GDM1 (cell line): ENCODE measurements at regions not wholly inside any gene's neighbourhood (a gene's known extent, or its start where the extent isn't known, plus 50 kb on each side); places are given as distances from the start of the nearest gene placed in this dataset.
"Not testable (repeated sequence)": the region's sequence is repeated elsewhere in the genome, so short reads cannot be mapped to it uniquely, and the experiment has no call there.

ENCODE experiments used
- DNase-seq: peaks from one replicate; lab custom pipeline; 2025; lab: John Stamatoyannopoulos, UW

DNA sequence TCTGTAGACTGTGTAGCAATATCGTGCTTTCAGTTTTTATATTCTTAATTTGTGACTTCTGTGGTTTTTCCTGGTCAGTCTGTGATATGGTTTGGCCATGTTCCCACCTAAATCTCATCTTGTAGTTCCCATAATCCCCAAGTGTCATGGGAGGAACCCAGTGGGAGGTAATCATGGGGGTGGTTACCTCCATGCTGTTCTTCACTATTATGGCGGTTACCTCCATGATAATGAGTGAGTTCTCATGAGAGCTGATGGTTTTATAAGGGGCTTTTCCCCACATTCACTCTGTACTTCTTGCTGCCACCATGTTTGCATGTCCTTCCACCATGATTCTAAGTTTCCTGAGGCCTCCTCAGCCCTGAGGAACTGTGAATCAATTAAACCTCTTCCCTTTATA, 169.8 kb downstream of the LEPR start:
- no peak for DNase-seq

DNA sequence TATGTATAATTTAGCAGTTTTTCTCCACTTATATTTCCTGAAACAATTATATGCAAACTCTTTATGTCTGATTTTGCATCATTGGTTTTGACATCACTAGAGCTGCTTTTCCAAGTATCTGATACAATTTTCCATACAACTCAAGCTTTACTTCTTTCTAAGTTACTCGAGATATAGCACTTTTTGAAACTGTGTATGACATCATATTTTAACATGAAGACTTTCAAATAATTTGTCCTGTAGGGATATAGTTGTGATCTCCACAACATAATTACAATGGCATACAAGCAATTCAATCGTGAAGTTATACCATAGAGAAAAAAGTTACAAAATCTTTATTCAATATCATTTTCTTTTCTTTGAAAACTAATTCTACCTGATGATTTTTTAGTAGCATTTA, 173.0 kb downstream of the LEPR start:
- no peak for DNase-seq

DNA sequence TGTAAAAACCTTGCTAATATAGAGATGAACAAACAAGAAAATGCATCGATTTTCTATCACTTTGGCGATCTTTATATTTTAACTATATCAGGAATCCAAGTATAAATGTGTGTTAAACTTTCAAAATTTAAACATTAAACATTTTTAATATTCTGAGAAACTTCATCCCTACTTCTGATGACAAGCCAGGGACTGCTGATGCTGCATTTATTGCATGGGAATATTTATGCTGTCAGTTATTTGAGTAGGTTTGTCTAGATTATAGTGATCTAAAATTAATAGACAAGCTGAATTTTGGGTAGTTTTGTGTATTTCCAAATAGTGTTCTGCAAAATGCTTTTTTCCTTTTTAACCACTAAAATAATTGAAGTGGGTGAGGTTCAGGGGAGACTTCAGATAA, 175.3 kb downstream of the LEPR start:
- DNase-seq: no peak

DNA sequence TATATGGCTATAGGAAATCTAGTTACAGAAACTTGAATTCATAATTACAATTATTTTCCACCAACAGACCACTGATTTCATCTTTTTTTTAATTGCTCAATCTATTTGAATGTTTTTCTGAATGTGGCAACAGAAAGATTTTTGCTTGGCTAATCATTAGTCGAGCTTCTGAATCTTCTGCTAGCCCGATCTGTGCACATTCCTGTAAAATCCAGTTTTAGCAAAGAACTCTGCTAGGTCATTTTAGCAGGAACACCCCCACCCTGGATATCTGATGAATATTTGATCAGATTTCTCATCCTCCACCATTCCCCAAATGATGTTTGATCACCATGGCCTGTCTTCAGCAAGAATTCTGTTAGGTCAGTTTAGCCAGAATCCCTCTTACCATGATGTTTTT, 176.3 kb downstream of the LEPR start:
- DNase-seq: no peak

DNA sequence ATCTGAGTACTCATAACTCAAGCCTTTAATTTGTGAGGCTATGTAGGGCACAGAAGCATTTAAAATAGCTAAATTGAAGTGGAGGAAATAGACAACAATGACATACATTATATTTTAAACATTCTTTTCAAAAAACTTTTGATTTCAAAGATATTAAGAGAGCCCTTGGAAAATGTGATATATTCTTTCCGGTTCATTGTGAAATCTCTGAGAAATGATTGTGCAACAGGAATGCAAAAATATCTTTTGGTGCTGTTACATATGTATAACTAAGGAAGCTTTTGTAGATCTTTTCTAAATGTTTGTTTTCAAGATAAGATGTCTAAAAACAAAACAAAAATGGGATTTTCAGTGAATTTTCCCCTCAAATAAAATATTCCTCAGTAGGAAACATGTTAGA, 185.2 kb downstream of the LEPR start:
- no peak for DNase-seq

DNA sequence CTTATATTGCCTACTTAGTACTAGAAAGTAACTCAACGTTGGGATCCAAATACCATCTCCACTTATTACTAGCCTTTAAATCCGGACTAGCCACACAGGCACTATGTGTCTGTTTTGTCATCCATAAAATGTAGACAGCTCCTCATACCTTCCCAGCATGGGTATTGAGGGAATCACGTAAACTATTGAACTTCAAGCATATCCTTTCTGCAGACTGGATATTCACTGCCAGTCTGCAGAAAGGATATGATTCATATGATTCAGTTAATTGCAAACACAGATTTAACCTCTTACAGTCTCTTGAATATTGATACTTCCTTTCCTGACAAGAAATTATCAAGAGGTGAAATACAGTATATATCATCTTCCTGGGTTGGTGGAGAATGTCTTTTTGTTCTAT, 186.0 kb downstream of the LEPR start:
- no peak for DNase-seq

DNA sequence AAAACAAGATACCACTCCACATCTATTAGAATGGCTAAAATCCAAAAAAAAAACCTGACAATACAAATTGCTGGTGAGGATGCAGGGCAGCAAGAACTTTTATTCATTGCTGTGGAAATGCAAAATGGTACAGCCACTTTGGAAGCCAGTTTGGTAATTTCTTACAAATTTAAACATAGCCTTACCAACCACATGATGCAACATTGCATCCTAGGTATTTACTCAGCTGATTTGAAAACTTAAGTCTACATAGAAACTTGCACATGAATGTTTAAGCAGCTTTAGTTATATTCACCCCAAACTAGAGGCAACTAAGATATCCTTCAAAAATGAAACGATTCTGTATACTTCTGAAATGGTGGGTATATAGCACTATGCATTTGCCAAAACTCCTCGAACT, 178.8 kb upstream of the PDE4B start:
- no peak for DNase-seq

DNA sequence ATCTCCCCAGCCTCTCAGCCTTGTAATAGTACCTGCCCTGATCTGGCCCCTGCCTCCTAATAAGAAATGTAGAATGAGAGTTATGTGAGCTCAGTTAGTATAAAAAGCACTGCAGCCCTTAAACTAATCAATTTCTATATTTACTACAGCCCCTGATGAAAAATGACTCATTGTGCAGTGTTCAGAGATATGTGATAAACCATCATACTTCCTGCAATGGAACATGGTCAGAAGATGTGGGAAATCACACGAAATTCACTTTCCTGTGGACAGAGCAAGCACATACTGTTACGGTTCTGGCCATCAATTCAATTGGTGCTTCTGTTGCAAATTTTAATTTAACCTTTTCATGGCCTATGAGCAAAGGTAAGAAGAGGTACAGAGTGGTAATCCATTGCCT, 176.8 kb upstream of the PDE4B start:
- no peak for DNase-seq

DNA sequence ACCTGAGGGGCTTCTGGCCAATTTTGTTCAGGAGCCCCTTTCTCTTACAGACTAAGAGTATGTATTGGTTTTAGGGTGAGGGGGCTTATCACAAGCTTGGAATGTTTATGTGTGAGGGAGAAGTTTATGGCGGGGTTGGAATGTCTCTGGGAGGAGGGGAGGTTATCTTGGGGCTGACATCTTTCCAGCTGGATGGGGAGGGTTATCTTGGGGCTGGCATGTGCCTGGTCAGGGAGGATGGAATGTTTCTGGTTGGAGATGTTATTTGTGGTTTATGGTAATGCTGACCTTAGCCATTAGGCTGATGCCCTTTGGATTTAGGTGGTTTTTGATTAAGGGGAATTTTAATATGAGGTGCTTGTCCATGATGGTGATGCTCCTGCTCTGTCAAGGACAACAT, 171.0 kb upstream of the PDE4B start:
- not testable (repeated sequence) for DNase-seq

DNA sequence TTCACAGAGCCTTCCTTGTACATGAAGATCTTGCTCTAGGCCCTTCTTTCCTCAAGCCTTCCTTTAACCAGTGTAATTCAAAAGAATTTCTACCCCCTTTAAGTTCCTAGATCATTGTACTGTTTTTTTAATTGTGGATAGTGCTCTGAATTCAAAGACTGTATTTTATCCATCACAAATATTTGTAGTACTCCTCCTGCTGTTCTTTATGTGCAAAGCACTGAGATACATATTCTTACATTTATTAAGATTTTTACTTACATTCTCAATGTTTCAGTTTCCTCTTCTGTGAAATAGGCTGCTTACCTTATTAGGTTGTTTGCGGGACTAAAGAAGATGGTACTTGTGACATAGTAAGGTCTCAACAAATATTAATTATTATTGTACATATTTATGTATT, 168.8 kb upstream of the PDE4B start:
- DNase-seq: no peak

DNA sequence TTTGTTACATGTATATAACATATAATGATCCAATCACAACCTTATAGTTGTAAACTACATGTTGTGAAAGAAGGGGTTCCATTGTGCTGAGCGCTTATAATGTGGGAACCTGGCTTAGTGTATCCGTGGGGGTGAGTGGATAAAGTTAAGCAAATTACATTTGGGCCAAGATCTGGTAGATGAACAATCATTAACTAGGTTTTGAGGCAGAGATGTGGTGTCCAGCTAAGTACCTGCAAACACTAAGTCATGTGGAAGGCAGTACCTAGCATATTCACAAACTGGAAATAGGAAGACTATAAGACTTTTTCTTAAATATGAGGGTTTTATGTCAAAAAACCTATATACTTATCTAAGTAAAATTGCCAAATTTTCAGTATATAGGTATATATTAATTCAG, 167.2 kb upstream of the PDE4B start:
- DNase-seq: no peak

DNA sequence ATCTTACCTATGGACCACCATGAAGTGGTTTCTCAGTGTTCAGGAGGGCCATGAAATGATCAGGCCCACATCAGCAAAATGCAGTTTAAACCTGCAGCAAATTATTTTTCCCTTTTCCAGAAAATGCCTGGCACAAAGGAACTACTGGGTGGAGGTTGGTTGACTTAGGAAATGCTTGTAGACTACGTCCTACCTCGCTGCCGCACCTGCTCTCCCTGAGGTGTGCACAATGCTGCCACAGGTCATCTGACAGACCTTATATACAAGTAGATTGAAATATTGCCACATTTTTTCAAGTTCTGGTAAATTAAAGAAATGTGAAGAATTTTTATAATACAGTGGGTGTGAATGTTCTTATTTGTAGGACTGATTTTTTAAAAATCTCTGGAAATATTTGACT, 166.7 kb upstream of the PDE4B start:
- DNase-seq: no peak

DNA sequence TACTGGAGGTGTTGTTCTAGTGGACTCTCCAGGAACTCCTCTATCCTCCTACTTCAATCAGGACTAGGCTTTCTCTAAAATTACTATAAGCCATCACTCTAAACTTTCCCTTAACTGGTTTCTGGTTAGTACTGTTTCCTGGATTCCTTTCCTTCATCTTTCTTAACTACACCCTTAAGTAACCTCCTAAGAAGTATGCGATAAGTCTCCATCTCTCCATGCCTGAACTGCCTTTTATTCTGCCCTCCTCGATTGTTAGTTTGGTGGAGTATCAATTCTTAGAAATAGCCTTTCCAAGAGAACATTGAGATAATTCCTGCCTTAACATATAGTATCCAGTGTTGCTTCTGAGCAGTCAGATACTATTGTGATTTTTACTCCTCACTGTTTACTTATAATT, 162.9 kb upstream of the PDE4B start:
- DNase-seq: no peak

DNA sequence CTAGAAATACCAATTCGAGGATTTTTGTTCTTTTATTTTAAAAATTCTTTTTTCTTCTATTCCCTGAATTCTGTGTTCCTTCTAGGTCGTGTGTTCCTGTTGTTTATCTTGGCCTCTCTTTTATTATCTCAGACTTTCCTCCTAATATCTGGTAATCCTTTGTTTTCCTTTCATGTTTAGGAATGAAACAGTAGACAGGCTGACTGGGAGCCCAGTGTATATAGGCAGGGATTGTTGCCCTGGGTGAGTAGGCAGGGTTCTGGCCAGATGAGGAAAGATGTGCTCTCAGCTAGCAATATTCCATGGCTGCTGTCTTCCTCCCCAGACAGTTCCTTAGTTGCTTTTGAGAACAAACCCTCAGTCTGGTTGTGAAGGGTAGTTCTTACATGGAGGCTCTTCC, 161.8 kb upstream of the PDE4B start:
- DNase-seq: no peak

DNA sequence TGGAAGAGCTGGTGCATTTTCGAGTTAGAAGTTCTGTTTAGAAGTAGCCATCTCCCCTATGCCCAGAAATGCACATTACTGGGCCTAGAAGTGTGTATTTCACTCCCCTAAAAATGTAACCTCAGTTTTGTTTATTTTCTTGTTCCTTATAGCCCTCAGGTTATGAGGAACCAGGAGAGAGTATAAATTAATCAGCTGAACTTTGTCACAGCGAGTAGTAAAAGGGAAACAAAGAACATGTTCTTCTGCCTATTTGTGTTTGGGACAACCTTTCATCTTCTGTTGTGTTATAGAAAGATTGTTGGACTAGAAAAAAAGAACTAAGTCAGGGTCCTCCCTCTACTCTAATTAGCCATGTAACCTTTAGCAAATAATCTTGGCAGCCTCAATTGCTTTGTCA, 160.5 kb upstream of the PDE4B start:
- DNase-seq: no peak

DNA sequence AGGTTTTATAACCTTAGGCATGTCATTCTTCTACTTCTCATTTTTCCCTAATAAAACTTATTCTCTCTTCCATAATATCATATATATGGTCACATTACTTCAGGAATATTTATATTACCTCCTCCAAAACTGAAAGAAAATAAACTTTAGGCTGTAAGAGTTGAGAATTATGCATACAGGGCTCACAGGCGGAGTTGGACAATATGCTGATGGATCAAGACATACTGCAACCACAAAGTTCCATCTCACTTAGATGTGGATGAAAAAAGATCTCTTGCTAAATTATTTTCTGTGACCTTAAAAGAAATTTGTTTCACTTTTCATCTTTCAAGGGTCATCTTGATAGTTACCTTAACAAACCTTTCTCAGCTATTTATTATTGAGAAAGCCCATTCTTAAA, 152.6 kb upstream of the PDE4B start:
- no peak for DNase-seq

DNA sequence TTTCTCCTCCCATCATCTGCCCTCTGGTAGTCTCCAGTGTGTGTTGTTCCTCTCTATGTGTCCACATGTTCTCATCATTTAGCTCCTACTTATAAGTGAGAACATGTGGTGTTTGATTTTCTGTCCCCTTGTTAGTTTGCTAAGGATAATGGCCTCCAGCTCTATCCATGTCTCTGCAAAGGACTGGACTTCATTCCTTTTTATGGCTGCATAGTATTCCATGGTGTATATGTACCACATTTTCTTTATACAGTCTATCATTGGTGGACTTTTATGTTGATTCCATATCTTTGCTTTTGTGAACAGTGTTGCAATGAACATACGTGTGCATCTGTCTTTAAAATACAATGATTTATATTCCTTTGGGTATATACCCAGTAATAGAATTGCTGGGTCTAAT, 143.5 kb upstream of the PDE4B start:
- not testable (repeated sequence) for DNase-seq

DNA sequence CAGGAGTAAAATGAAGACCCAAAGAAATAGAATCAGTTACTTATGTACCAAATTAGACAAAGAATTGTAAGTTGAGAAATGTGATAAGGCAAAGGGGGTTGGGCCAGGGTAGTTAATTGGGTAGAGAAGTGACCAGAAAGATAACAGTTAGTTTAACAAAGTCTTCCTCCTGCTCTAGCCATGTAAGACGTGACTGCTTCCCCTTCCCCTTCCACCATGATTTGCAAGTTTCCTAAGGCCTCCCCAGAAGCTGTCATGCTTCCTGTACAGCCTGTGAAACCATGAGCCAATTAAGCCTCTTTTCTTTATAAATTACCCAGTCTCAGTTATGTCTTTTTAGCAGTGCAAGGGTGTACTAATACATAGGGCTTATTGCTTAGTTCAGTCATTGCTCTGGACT, 142.0 kb upstream of the PDE4B start:
- no peak for DNase-seq

DNA sequence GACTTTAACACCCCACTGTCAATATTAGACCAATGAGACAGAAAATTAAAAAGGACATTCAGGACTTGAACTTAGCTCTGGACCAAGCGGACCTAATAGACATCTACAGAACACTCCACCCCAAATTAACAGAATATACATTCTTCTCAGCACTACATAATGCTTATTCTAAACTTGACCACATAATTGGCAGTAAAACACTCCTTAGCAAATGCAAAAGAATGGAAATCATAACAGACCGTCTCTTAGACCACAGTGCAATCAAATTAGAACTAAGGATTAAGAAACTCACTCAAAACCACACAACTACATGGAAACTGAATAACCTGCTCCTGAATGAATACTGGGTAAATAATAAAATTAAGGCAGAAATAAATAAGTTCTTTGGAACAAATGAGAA, 138.2 kb upstream of the PDE4B start:
- DNase-seq: not testable (repeated sequence)

DNA sequence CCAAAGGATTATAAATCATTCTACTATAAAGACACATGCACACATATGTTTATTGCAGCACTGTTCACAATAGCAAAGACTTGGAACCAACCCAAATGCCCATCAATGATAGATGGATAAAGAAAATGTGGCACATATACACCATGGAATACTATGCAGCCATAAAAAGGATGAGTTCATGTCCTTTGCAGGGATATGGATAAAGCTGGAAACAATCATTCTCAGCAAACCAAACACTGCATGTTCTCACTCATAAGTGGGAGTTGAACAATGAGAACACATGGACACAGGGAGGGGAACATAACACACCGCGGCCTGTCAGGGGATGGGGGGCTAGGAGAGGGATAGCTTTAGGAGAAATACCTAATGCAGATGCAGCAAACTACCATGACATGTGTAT, 135.1 kb upstream of the PDE4B start:
- DNase-seq: not testable (repeated sequence)

DNA sequence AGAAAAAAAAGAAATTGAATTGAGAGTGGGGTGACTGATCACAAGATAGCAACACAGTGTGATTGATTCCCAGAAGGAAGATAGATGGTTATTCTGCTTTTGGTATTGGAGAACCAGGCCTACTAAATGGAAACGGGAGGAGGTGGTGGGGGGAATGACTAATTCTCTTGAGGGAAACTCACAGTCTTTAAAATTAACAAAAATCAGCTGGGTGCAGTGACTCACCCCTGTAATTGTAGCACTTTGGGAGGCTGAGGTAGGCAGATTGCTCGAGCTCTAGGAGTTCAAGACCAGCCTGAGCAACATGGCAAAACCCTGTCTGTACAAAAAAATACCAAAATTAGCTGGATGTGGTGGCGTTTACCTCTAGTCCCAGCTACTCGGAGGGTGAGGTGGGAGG, 134.6 kb upstream of the PDE4B start:
- DNase-seq: no peak

DNA sequence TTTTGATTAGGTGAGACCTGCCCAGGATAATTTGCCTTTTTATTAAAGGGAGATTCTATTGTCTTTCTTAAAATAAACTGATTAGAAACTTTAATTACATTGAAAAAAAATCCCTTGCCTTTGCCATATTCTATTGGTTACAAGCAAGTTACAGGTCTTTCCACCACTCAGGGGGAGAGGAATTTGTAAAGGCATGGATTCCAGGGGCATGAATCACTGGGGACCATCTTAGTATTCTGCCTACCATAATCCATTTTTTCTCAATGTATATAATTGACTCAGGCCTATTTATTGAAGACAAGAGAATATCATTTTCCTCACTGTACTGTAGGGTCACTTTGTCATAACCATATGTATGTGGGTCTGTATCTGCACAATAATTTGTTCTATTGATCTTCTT, 124.3 kb upstream of the PDE4B start:
- DNase-seq: no peak

DNA sequence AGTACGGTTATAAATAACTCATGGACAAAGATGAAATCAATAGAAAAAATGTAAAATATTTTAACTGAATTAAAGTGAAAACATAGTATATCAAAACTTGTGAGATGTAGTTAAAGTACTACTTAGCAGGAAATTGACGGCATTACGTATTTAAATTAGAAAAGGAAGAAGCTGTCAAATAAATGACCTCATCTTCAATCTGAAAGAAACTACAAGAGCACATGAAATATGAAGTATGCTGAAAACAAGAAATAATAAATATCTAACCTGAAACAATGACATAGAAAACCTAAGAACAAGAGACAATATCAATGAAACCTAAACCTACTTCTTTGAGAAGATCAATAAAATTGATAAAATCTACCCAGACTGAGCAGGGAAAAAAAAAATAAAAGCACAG, 122.2 kb upstream of the PDE4B start:
- no peak for DNase-seq

DNA sequence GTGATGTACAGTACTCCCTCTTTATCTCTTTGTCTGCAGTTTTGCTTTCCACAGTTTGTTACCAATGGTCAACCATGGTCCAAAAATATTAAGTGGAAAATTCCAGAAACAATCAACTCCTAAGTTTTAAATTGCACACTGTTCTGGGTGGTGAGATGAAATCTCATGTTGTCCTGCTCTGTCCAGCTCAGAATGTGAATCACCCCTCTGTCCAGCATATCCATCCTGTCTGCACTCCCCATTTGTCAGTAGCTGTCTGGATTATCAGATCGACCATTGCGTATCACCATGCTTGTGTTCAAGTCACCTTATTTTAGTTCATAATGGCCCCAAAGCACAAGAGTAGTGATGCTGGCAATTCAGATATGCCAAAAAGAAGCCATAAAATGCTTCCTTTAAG, 118.2 kb upstream of the PDE4B start:
- DNase-seq: no peak

DNA sequence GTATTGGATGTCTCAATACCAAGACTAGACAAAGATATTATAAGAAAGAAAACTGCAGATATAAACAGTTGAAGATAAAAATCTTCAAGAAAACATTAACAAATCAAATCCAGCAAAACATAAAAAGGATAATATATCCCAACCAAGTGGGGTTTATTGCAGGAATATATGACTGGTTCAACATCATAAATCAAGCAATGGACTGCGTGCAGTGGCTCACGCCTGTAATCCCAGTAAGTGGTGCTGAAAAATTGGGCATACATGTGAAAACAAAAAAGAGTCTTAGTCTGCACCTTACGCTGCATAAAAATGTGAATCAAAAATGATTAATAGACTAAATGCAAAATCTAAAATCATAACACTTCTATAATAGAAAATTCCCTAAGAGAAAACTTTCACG, 112.9 kb upstream of the PDE4B start:
- no peak for DNase-seq
